DMS79 treated with DMSO at 0.1 percent for 48 hours (cell line): ENCODE measurements at regions not wholly inside any gene's neighbourhood (a gene's known extent, or its start where the extent isn't known, plus 50 kb on each side); places are given as distances from the start of the nearest gene placed in this dataset.

Source experiments
- DNase-seq: peaks from one replicate; lab custom pipeline; 2025; lab: John Stamatoyannopoulos, UW

GRCh38 chr1:80064524-80064923 is 1058.0 kb upstream of the ADGRL4 start:
- no peak for DNase-seq

- DNase-seq: no peak
Measured at GRCh38 chr1:80059940-80060339, 1053.4 kb upstream of the ADGRL4 start.

DNA sequence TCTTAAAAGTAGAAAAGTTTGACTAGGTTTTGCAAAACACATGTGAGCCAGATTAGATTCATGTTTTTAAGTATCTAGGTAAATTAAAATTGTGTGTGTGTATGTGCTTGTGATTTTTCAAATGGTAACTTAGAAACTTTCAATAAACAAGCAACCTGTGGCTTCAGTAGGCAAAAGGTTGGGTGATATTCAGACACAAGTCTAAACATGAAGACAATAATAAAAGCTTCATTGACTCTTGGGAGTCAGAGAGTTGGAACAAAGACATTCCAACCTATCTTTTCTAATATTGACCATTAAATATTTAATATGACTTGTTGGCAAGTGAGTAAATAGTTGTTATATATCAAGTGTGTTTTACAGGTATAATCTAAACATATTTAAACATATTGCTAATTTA is 1049.6 kb upstream of the ADGRL4 start:
- DNase-seq: no peak

DNA sequence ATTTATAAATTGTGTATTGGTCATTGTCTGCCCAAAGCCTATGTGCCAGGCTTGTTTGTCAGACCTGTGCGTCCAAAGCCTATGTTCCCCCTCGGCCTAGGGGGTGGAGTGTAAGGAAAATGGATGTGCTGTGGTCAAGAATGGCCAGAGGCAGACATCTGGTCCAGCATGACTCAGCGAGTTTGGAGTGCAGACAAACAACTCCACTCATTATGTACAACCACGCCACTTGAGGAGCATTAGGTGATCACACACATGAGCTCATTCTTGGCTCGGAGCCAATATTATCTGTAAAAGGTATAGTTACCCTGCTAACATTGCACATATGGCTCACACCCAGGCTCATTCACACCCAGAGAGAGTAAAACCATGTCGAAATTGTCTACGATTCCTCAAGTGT is 1047.6 kb upstream of the ADGRL4 start:
- peak; percentile 43 for DNase-seq

DNA sequence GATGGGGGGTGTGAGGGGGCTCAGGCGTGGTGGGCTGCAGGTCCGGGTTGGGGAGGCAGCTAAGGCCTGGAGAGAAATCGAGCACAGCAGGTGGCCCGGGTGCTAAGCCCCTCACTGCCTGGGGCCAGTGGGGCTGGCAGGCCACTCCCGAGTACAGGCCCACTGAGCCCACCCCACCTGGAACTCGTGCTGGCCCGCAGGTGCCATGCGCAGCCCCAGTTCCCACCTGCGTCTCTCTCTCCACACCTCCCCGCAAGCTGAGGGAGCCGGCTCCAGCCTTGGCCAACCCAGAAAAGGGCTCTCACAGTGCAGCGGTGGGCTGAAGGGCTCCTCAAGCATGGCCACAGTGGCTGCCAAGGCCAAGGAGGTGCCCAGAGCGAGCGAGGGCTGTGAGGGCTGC is 1047.1 kb upstream of the ADGRL4 start:
- DNase-seq: no peak

DNA sequence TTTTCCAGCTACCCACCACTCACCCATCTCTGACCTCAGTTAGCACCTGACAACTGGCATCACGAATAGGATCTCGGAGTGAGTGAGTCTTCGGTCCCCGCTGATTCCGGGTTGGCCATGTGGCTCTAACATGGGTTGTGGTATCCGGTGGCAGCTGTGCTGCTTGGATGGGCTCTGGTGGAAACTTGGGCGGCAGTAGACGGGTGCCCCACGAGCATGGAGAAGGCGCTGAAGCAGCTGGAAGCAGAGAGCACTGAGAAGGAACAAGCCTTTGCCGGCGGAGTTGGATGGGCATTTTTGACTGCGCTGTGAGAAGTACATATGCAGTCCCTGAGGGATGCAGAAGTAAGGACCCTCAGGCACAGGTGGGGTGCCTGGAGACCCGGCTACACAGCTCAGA is 1044.0 kb upstream of the ADGRL4 start:
- no peak for DNase-seq

- no peak for DNase-seq
Measured at GRCh38 chr1:80050085-80050484, 1043.6 kb upstream of the ADGRL4 start.

GRCh38 chr1:80048716-80049115 is 1042.2 kb upstream of the ADGRL4 start:
- DNase-seq: no peak

GRCh38 chr1:80047791-80048190 is 1041.3 kb upstream of the ADGRL4 start:
- DNase-seq: no peak

DNA sequence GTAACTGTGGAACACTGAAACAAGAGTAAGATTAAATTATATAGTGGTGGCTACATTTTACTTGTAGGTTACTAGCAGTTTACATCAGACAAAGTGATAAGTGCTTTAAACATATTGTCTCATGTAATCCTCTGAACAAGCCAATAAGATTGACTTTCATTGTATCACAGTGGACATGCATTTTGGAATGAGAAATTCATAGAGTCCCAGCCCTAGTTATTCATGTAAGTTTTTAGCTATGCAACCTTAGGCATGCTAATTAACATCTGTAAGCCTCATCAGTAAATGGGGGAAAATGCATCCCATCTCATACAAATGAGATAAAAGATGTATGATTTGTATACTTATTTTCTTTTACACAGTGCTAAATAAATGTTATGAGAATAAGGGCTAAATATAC is 1038.1 kb upstream of the ADGRL4 start:
- no peak for DNase-seq

- no peak for DNase-seq
Measured at GRCh38 chr1:80036690-80037432, 1030.3 kb upstream of the ADGRL4 start.

- DNase-seq: no peak
Measured at GRCh38 chr1:80023358-80023757, 1016.8 kb upstream of the ADGRL4 start.

DNA sequence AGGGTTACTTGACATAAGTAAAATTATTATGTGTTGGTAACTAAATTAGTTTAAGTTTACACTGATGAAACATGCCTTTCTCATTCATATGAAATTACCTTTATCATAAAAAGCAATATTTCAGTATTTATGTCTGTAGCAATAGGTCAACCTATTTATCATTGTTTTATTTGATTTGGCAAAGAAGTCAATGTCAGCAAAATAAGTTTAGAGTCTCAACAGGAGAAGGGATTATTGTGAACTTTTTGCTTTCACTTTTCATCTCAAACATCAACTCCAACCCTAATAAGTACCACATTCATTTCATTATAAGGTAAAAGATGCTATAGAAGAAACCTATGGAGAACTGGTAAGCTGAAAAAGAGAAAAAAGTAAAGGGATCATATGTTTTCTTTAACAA is 1015.4 kb upstream of the ADGRL4 start:
- DNase-seq: no peak

DNA sequence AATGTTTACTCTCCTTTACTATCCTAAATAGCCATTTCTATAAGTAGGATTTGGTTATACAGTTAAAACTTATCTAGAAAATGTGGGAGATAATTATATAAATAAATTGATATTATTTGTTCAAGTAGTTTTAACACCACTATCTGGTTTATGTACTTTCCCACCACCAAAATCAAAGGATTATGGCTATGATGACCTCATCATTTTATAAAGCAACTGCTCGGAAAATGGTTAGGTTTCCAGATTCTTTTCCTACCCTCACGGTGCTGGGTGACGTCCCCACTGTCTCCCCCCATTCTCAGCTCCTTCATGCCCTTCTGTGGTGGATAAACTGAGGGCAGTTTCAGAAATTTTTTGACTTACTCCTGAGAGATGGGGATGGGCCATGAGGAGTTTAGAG is 1011.8 kb upstream of the ADGRL4 start:
- no peak for DNase-seq

DNA sequence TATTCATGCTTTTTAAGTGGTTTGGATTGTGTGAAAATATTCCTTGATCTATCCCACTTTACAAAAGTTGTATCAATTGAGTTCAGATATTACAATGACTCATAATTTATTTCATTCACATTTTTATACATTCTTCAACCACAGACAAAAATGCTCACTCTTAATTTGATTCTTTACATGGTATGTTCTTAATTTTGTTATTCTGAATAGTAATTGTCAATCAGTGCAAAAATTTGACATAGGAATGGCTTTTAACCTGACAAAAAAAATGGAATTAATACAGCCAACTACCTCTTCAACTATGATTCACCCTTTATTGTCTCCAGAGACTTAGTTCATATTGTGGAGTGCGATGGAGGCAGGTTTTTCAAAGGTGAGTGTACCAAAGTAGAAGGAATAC is 1002.4 kb upstream of the ADGRL4 start:
- DNase-seq: no peak

GRCh38 chr1:80003250-80003649 is 996.7 kb upstream of the ADGRL4 start:
- DNase-seq: no peak

DNA sequence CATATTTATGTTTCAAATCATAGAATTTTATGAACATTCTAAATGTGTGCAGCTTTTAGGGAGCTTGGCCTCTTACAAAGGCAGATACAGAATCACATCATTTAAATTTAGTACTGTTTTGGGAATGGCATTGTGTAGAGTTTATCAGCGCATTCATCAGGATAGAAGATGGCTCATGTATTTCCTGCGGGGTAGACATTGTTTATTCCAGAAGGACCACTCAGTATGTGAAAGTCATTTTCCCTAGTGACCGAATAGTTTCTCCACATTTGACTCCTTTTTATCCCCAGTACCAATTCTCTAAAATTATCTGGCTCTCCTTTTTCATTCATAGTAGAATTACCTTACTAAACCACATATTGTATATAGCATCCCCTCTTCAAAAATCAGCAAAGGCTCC is 981.9 kb upstream of the ADGRL4 start:
- no peak for DNase-seq

DNA sequence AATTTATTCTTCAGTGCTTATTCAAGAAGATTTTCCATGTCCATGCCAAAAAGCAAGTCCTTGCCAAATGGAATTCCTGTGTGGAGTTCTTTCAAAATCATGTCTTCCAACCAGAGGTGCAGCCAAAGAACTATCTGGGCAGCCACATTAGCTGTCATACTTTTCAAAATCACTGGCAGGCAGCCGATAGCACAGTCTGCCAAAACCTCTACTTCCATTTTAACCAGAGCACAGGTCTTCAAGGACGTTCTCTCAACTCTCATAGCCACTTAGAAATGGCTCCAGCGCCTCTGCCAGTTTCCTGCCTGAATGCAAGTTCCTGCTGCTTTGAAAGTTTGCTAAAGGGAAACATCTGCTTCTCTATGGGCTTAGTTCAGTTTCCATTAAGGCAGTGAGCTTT is 975.7 kb upstream of the ADGRL4 start:
- DNase-seq: no peak

DNA sequence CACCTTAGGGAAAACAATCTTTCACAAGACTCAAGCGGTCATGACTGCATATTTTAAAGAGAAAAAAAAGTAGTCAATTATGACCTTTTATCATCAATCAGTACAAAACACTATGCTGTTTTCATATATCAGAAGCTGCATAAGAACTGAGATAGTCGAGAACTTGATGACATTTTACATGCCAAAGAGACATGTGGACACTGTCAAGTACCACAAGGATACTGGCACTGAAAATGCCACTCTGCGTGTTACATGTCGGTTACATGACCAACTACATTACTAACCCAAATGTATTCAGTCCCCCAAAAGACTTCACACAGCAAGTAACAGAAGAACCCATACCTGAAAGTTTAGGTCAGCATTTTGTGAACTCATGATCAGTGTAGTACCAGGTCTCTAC is 975.0 kb upstream of the ADGRL4 start:
- DNase-seq: no peak

GRCh38 chr1:79979346-79979745 is 972.8 kb upstream of the ADGRL4 start:
- no peak for DNase-seq

DNA sequence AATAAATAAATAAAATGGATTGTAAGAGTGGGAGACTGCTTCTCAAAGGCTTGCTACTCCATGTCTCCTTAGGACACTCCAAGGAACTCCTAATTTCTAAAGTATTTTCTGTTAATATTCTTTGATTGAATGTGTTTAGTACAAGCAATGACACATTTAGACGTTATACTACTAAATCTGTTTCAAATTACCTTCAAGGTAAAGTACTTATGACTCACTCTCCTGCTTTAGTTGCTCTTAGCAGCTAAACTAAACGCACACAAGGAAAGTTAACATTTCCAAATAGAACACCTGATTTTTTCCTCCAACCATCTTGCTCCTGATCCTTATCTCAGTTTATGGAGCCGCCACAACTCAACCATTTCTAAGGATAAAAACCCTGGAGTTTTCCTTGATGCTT is 969.8 kb upstream of the ADGRL4 start:
- DNase-seq: no peak

GRCh38 chr1:79974659-79975058 is 968.1 kb upstream of the ADGRL4 start:
- no peak for DNase-seq

DNA sequence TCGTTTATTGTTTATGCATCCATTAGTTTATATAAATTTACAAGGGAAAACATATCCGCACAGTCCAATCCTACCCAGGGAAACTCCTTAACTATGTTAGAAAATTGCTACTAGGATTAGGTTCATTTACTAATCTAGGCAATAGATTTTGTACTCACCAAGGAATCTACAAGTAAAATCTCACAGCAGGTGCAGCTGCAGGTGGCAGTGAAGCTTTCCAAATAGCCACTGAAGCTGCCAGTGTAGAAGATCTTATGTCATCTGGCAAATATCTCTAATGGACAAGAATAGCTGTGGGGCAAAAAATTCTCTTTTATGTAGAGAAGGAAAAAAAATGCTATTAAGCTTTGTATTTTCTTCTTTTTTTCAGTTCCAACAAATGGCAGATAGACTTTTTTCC is 963.4 kb upstream of the ADGRL4 start:
- no peak for DNase-seq

DNA sequence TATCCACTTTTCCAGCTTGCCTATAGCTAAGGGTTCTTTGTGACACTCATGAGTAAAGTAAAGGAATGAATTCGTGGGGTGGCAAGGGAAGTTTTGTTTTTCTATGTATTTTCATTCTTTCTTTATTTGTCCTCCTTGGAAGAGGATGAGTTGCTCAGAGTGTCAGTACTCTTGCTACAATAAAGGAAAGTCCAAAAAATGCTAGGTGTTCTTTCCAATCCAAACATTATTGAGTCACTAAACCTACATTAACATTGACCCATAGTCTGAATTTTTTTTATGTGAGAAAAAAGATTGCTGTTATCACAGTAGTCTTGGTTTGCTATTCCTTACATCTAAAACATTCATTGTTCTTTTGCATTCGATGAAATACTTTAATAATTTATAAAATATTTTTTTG is 959.9 kb upstream of the ADGRL4 start:
- no peak for DNase-seq

GRCh38 chr1:79959635-79960034 is 953.1 kb upstream of the ADGRL4 start:
- no peak for DNase-seq
